H1 (cell line): ENCODE measurements at regions not wholly inside any gene's neighbourhood (a gene's known extent, or its start where the extent isn't known, plus 50 kb on each side); places are given as distances from the start of the nearest gene placed in this dataset.

Experiments
- CTCF ChIA-PET: fragments of 300-600 bp; sonication (Branson Sonifier 250); formaldehyde crosslinking; loops from one replicate; lab custom pipeline; 2021; ENCODE audit not compliant: partially characterized antibody; lab: Charles Lee
- POLR2A ChIA-PET: fragments of 300-600 bp; sonication (Branson Sonifier 250); formaldehyde crosslinking; loops from one replicate; lab custom pipeline; 2021; ENCODE audit warnings: inconsistent platforms; ENCODE audit not compliant: partially characterized antibody; lab: Charles Lee
- DNase-seq, 2 experiments: peaks; one replicate each; pipeline versions ENCODE4 v3.0.0 to v3.0.0-alpha.2; 2010 to 2022; ENCODE audit warnings: low spot score in 2 of 2, low read depth in 1 of 2, mixed read lengths in 1 of 2
- FAIRE-seq: peaks from 2 replicates; lab custom pipeline; 2011; peaks lifted over from hg19 to GRCh38; lab: Jason Lieb, UNC
- H2AFZ ChIP-seq: 2 replicates; pipeline ENCODE4 v1.8.1; 2012; ENCODE audit warnings: low read length, inconsistent platforms
- H2AK5ac ChIP-seq: 2 replicates; pipeline ENCODE4 v1.6.1; 2013; ENCODE audit warnings: low read depth, low read length
- H2BK120ac ChIP-seq: replicated peaks from 2 replicates; pipeline ENCODE3; 2013; ENCODE audit warnings: low read depth, low read length, inconsistent platforms
- H2BK12ac ChIP-seq: 2 replicates; pipeline ENCODE4 v1.6.1; 2013; ENCODE audit warnings: low read depth, low read length
- H2BK15ac ChIP-seq: 2 replicates; pipeline ENCODE4 v1.6.1; 2013; ENCODE audit warnings: low read length
- H2BK20ac ChIP-seq: 2 replicates; pipeline ENCODE4 v1.6.1; 2013; ENCODE audit warnings: low read length
- H2BK5ac ChIP-seq: 2 replicates; pipeline ENCODE4 v1.6.1; 2013; ENCODE audit warnings: low read depth, low read length
- H3K14ac ChIP-seq: 2 replicates; pipeline ENCODE4 v1.6.1; 2013; ENCODE audit warnings: inconsistent platforms; ENCODE audit not compliant: insufficient read length
- H3K18ac ChIP-seq: 2 replicates; pipeline ENCODE4 v1.6.1; 2013; ENCODE audit warnings: low read length; ENCODE audit errors: extremely low read depth
- H3K23ac ChIP-seq: 2 replicates; pipeline ENCODE4 v1.6.1; 2013; ENCODE audit warnings: inconsistent platforms; ENCODE audit not compliant: insufficient read length
- H3K23me2 ChIP-seq: 2 replicates; pipeline ENCODE4 v1.6.1; 2013; ENCODE audit warnings: low read depth, low read length
- H3K27ac ChIP-seq: 2 replicates; pipeline ENCODE4 v1.6.1; 2011; ENCODE audit warnings: low read depth, low read length, inconsistent platforms
- H3K27me3 ChIP-seq, 4 experiments: replicated peaks in 1 of 4; 1 replicate in 1 of 4; 2 replicates in 3 of 4; pipeline versions ENCODE4 v1.6.1 to v1.8.1; 2011 to 2013; ENCODE audit warnings: low read length in 3 of 4, mild to moderate bottlenecking in 3 of 4, inconsistent platforms in 2 of 4, mixed read lengths in 2 of 4, moderate library complexity in 1 of 4; ENCODE audit not compliant: control insufficient read depth in 3 of 4, insufficient read depth in 3 of 4; ENCODE audit errors: extremely low read depth in 1 of 4
- H3K36me3 ChIP-seq, 4 experiments: 2 replicates each; pipeline versions ENCODE4 v1.6.1 to v1.8.1; 2011 to 2013; ENCODE audit warnings: mild to moderate bottlenecking in 4 of 4, low read length in 3 of 4, moderate library complexity in 2 of 4, control low read depth in 1 of 4, inconsistent platforms in 1 of 4; ENCODE audit not compliant: insufficient read depth in 4 of 4, control insufficient read depth in 2 of 4
- H3K4ac ChIP-seq: replicated peaks from 2 replicates; pipeline ENCODE3; 2013; ENCODE audit warnings: low read length, low read depth, mixed read lengths, inconsistent platforms; ENCODE audit not compliant: insufficient read length
- H3K4me1 ChIP-seq, 4 experiments: replicated peaks in 1 of 4; 1 replicate in 1 of 4; 2 replicates in 3 of 4; pipeline versions ENCODE4 v1.6.1 to v1.8.1; 2011 to 2013; ENCODE audit warnings: low read length in 3 of 4, inconsistent platforms in 2 of 4, mixed read lengths in 1 of 4; ENCODE audit not compliant: insufficient read depth in 4 of 4, control insufficient read depth in 3 of 4
- H3K4me2 ChIP-seq, 2 experiments: 2 replicates each; pipeline versions ENCODE4 v1.6.1 to v1.8.1; 2011 to 2013; ENCODE audit warnings: low read depth in 2 of 2, low read length in 2 of 2, control low read depth in 1 of 2, inconsistent platforms in 1 of 2, mild to moderate bottlenecking in 1 of 2; ENCODE audit not compliant: insufficient read depth in 1 of 2
- H3K4me3 ChIP-seq, 4 experiments: fragments of 200-600, 300-600 bp in 1 of 4; sonication (generic), shearing (Covaris generic), sonication (Bioruptor Twin) in 1 of 4; 2 replicates each; pipeline versions ENCODE4 v1.5.1 to v1.8.1; 2011 to 2016; ENCODE audit warnings: low read length in 4 of 4, low read depth in 3 of 4, control low read depth in 2 of 4, inconsistent platforms in 2 of 4, mild to moderate bottlenecking in 2 of 4, mixed read lengths in 1 of 4, moderate library complexity in 1 of 4; ENCODE audit not compliant: insufficient read depth in 2 of 4; ENCODE audit errors: extremely low read depth in 1 of 4
- H3K56ac ChIP-seq: replicated peaks from 2 replicates; pipeline ENCODE3; 2013; ENCODE audit warnings: low read depth, mild to moderate bottlenecking, mixed read lengths, low read length, inconsistent platforms; ENCODE audit not compliant: insufficient read length
- H3K79me1 ChIP-seq: 2 replicates; pipeline ENCODE4 v1.6.1; 2013; ENCODE audit warnings: low read depth, low read length, control low read depth
- H3K79me2 ChIP-seq, 2 experiments: 2 replicates each; pipeline versions ENCODE4 v1.6.1 to v1.8.1; 2012 to 2013; ENCODE audit warnings: low read length in 2 of 2, mild to moderate bottlenecking in 2 of 2, inconsistent platforms in 1 of 2; ENCODE audit not compliant: insufficient read depth in 2 of 2, control insufficient read depth in 1 of 2
- H3K9ac ChIP-seq, 4 experiments: replicated peaks in 1 of 4; 1 replicate in 1 of 4; 2 replicates in 3 of 4; pipeline versions ENCODE4 v1.6.1 to v1.8.1; 2011 to 2013; ENCODE audit warnings: low read depth in 3 of 4, low read length in 3 of 4, control low read depth in 2 of 4, mild to moderate bottlenecking in 2 of 4, moderate library complexity in 2 of 4, inconsistent platforms in 1 of 4; ENCODE audit errors: extremely low read depth in 1 of 4
- H3K9me3 ChIP-seq, 2 experiments: 2 replicates each; pipeline versions ENCODE4 v1.6.1 to v1.8.1; 2012 to 2013; ENCODE audit warnings: mild to moderate bottlenecking in 2 of 2, moderate library complexity in 2 of 2, control low read depth in 1 of 2, inconsistent platforms in 1 of 2, low read depth in 1 of 2, low read length in 1 of 2, mixed read lengths in 1 of 2; ENCODE audit not compliant: insufficient read depth in 2 of 2
- H4K20me1 ChIP-seq, 2 experiments: replicated peaks in 1 of 2; 2 replicates each; pipeline versions ENCODE3 to v1.8.1; 2011 to 2013; ENCODE audit warnings: inconsistent platforms in 2 of 2, low read length in 2 of 2, mild to moderate bottlenecking in 1 of 2; ENCODE audit not compliant: insufficient read depth in 2 of 2, control insufficient read depth in 1 of 2
- H4K5ac ChIP-seq: 2 replicates; pipeline ENCODE4 v1.6.1; 2013; ENCODE audit warnings: low read length, low read depth, mixed read lengths, inconsistent platforms; ENCODE audit not compliant: insufficient read length
- H4K8ac ChIP-seq: 2 replicates; pipeline ENCODE4 v1.8.0; 2013; ENCODE audit warnings: mild to moderate bottlenecking, moderate library complexity, low read length, inconsistent platforms; ENCODE audit not compliant: insufficient read depth; ENCODE audit errors: extremely low read depth
- H4K91ac ChIP-seq: replicated peaks from 2 replicates; pipeline ENCODE3; 2013; ENCODE audit warnings: low read length, mixed read lengths, inconsistent platforms; ENCODE audit not compliant: insufficient read length
- CHD1 ChIP-seq: IDR thresholded peaks from 2 replicates; pipeline ENCODE4 v1.6.1; 2012; ENCODE audit warnings: low read depth, low read length, improper control_type of control experiment
- CHD2 ChIP-seq: IDR thresholded peaks from 2 replicates; pipeline ENCODE4 v1.6.1; 2012; ENCODE audit warnings: low read length, improper control_type of control experiment
- FOSL1 ChIP-seq: IDR thresholded peaks from 2 replicates; pipeline ENCODE4 v1.6.1; 2011; ENCODE audit warnings: mild to moderate bottlenecking, low read depth, low read length, moderate library complexity; ENCODE audit not compliant: insufficient read depth
- JUND ChIP-seq: IDR thresholded peaks from 2 replicates; pipeline ENCODE4 v1.6.1; 2011; ENCODE audit warnings: mild to moderate bottlenecking, improper control_type of control experiment, low read length
- NRF1 ChIP-seq: IDR thresholded peaks from 2 replicates; pipeline ENCODE4 v1.6.1; 2011; ENCODE audit warnings: mild to moderate bottlenecking, low read depth, low read length, improper control_type of control experiment
- PHF8 ChIP-seq: fragments of 200-600 bp; sonication (generic); conservative IDR thresholded peaks from 2 replicates; pipeline ENCODE4 v1.7.1; 2012; ENCODE audit warnings: low read depth, mild to moderate bottlenecking, inconsistent platforms, low read length, moderate library complexity
- POLR2A ChIP-seq, 2 experiments: IDR thresholded peaks; 1 replicate in 1 of 2; 2 replicates in 1 of 2; pipeline ENCODE4 v1.6.1; 2011; ENCODE audit warnings: low read depth in 2 of 2, low read length in 2 of 2, mild to moderate bottlenecking in 2 of 2; ENCODE audit errors: control extremely low read depth in 1 of 2
- RXRA ChIP-seq: IDR thresholded peaks from 2 replicates; pipeline ENCODE4 v1.6.1; 2011; ENCODE audit warnings: low read depth, mild to moderate bottlenecking, low read length, moderate library complexity; ENCODE audit not compliant: insufficient read depth
- SIRT6 ChIP-seq: IDR thresholded peaks from one replicate; pipeline ENCODE4 v1.7.1; 2012; ENCODE audit warnings: low read length, inconsistent platforms
- SP4 ChIP-seq: IDR thresholded peaks from 2 replicates; pipeline ENCODE4 v1.6.1; 2012; ENCODE audit warnings: low read length, inconsistent platforms
- TCF12 ChIP-seq: IDR thresholded peaks from 2 replicates; pipeline ENCODE4 v1.6.1; 2011; ENCODE audit warnings: low read depth, mild to moderate bottlenecking, low read length
- WGBS, 2 experiments: shearing (Covaris generic) in 1 of 2; methylation state at CpG; one replicate each; pipeline versions ENCODE4 v1.1.6 to v1.1.7; 2013 to 2015; ENCODE audit warnings: low lambda C conversion rate in 2 of 2, mixed read lengths in 2 of 2, inconsistent platforms in 1 of 2, low coverage in 1 of 2, missing lambda C conversion rate in 1 of 2; ENCODE audit not compliant: insufficient replicate concordance in 2 of 2, insufficient coverage in 1 of 2, insufficient read length in 1 of 2; ENCODE audit errors: extremely low coverage in 1 of 2, missing lambda C conversion rate in 1 of 2; 5-methylcytosine and 5-hydroxymethylcytosine counted together

- no peak for DNase-seq
- Histone ChIP-seq H3K36me3 (no peaks in the 10 kb centered on the region), H3K9ac (no peak overlapping the region), H3K4me2 (no peak overlapping the region), H3K27ac (no peak overlapping the region), H2BK120ac (no peak overlapping the region), H3K27me3 (no peaks in the 10 kb centered on the region), H2AFZ (no peak overlapping the region), H4K8ac (no peak overlapping the region), H3K79me2 (no peaks in the 10 kb centered on the region), H2BK12ac (no peak overlapping the region), H2AK5ac (no peak overlapping the region), H4K5ac (no peak overlapping the region), H2BK20ac (peak overlapping the region; percentile 25; the same call in 1 of the 2 replicates), H3K18ac (0 out of 2 replicates have a peak overlapping the region, but pooled peaks have one; percentile 64), H3K56ac (no peak overlapping the region), H3K9me3 (no peaks in the 10 kb centered on the region), H4K91ac (no peak overlapping the region), H2BK5ac (no peak overlapping the region; the same call in 1 of the 2 replicates), H2BK15ac (0 out of 2 replicates have a peak overlapping the region, but pooled peaks have one; percentile 24), H3K23ac (no peak overlapping the region), H4K20me1 (no peaks in the 10 kb centered on the region), H3K23me2 (no peaks in the 10 kb centered on the region), H3K4ac (no peak overlapping the region), H3K4me3 (no peak overlapping the region), H3K14ac (no peak overlapping the region), H3K79me1 (no peaks in the 10 kb centered on the region), H3K4me1 (peaks cover 0 to 15% (median 3%) of the 10 kb centered on the region in 4 experiments; a peak in 3 of 7 replicates)
- 92% methylated on average over 4 of the region's 4 CpGs; no CpG with 5 or more reads in 1 of the 2 experiments for WGBS, 2 experiments
- CTCF ChIA-PET, result interaction anchor here (3.5 kb wide), 1 partner anchor 11 kb away, joined by 20 read pairs; no protein-coding TSS in a partner anchor
- POLR2A ChIA-PET, result no interaction called here
- TF ChIP-seq CHD1 (no peak), FOSL1 (no peak), TCF12 (no peak), POLR2A (IDR thresholded peaks at IDR 0.05; ENCODE audit: control extremely low read depth in 1 of 2, low read depth in 2 of 2, low read length in 2 of 2) (no peak), CHD2 (no peak), RXRA (no peak), JUND (no peak), SIRT6 (no peak), SP4 (no peak), NRF1 (no peak), PHF8 (no peak)
- TF ChIP-seq, all 59 proteins: peak for 0
- no peak for FAIRE-seq
These were observed 290.9 kb downstream of the CD83 start for GRCh38 chr6:14408446-14408845.
